SK-N-MC (cell line): ENCODE measurements at regions not wholly inside any gene's neighbourhood (a gene's known extent, or its start where the extent isn't known, plus 50 kb on each side); places are given as distances from the start of the nearest gene placed in this dataset.

ENCODE experiments used
- DNase-seq: peaks from one replicate; pipeline ENCODE4 v3.0.0-alpha.2; 2011; ENCODE audit warnings: low read depth, low spot score
- H3K27ac ChIP-seq: fragments of 200-600 bp; sonication (generic); 2 replicates; pipeline ENCODE4 v1.5.1; 2016; ENCODE audit warnings: mixed run types
- H3K36me3 ChIP-seq: fragments of 200-600 bp; sonication (generic); 2 replicates; pipeline ENCODE4 v1.6.1; 2017; ENCODE audit warnings: antibody characterized with exemption, low read length, mixed read lengths; ENCODE audit not compliant: insufficient read depth
- H3K4me3 ChIP-seq: fragments of 200-600 bp; sonication (generic); 2 replicates; pipeline ENCODE4 v1.5.1; 2016
- H3K9ac ChIP-seq: fragments of 200-600 bp; sonication (generic); 2 replicates; pipeline ENCODE4 v1.8.0; 2017; ENCODE audit warnings: mixed run types, mixed read lengths; ENCODE audit not compliant: insufficient read length
- H3K9me3 ChIP-seq: fragments of 200-600 bp; sonication (generic); 2 replicates; pipeline ENCODE4 v1.6.1; 2017; ENCODE audit warnings: low read depth, mild to moderate bottlenecking, antibody characterized with exemption, low read length, moderate library complexity, mixed read lengths
- EZH2 ChIP-seq: fragments of 200-600 bp; sonication (generic); IDR thresholded peaks from one replicate; pipeline ENCODE4 v1.6.1; 2017; ENCODE audit warnings: antibody characterized with exemption
- FOXP2 ChIP-seq: optimal IDR thresholded peaks from 2 replicates; pipeline ENCODE3; 2011; ENCODE audit warnings: mild to moderate bottlenecking, moderate library complexity; ENCODE audit not compliant: insufficient read depth; ENCODE audit errors: extremely low read length, control extremely low read depth
- POLR2AphosphoS5 ChIP-seq: IDR thresholded peaks from 2 replicates; pipeline ENCODE4 v1.6.1; 2012; ENCODE audit warnings: mild to moderate bottlenecking, low read depth, low read length, borderline replicate concordance

DNA sequence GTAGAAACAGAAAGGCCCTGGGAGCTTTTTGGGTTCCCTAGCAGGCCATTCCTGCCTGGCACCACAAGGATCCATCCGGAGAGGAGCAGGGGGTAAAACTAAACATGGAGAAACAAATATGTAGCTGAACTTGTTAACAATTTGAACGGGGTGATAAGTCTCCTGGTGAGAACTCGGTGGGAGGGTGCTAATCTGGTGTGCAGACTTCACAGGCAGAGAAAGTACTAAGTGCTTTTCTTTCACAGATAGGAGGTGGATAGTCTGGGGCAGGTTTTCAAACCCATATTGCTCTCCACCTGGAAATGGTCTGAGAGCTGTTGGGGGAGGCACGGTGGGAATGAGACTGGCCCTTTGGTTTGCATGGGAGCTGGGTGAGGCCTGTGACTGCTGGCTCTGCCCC, 196.3 kb upstream of the FUT9 start:
- H3K4me3 ChIP-seq: no peak overlapping the region
- no peak for DNase-seq
- H3K9ac ChIP-seq: no peak overlapping the region
- H3K27ac ChIP-seq: no peak overlapping the region
- no peaks in the 10 kb centered on the region for H3K36me3 ChIP-seq
- H3K9me3 ChIP-seq: no peaks in the 10 kb centered on the region
- no peak for TF ChIP-seq EZH2
- no peak for TF ChIP-seq FOXP2
- no peak for TF ChIP-seq POLR2AphosphoS5

- Histone ChIP-seq H3K36me3 (no peaks in the 10 kb centered on the region), H3K27ac (no peak overlapping the region), H3K4me3 (no peak overlapping the region), H3K9me3 (no peaks in the 10 kb centered on the region), H3K9ac (no peak overlapping the region)
- no peak for TF ChIP-seq EZH2
- TF ChIP-seq FOXP2: no peak
- TF ChIP-seq POLR2AphosphoS5: no peak
- DNase-seq: no peak
These were observed 195.8 kb upstream of the FUT9 start for GRCh38 chr6:95819939-95820338.

- Histone ChIP-seq H3K27ac (no peak overlapping the region), H3K36me3 (no peaks in the 10 kb centered on the region), H3K4me3 (no peak overlapping the region), H3K9me3 (no peaks in the 10 kb centered on the region; the same call in 1 of the 2 replicates), H3K9ac (no peak overlapping the region)
- no peak for DNase-seq
- TF ChIP-seq EZH2: no peak
- no peak for TF ChIP-seq FOXP2
- no peak for TF ChIP-seq POLR2AphosphoS5
These were observed 184.8 kb upstream of the FUT9 start for GRCh38 chr6:95830859-95831557.

GRCh38 chr6:95837890-95838289, 177.9 kb upstream of the FUT9 start:
- Histone ChIP-seq H3K27ac (no peak overlapping the region), H3K4me3 (no peak overlapping the region), H3K9ac (no peak overlapping the region), H3K9me3 (no peaks in the 10 kb centered on the region), H3K36me3 (no peaks in the 10 kb centered on the region)
- TF ChIP-seq POLR2AphosphoS5 (no peak), FOXP2 (no peak), EZH2 (no peak)
- no peak for DNase-seq

DNA sequence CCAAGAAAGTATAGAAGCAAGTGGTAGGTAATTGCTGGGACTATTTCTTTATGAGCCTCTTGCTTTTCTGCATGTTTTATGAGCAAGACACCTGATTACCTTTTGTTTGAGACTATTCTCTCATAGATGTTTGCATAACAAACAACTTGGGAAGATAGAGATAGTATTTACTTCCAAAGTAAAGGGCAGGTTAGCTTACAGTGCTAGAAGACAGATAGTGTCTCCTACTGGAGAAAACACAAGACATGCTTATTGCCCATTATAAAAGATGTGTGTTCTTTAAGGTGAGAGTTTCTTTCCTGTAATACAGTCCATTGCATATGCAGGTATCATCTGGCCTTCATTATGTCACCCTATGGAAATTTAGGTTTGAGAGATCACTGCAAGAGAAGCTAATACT, 174.2 kb upstream of the FUT9 start:
- TF ChIP-seq EZH2 (no peak), POLR2AphosphoS5 (no peak), FOXP2 (no peak)
- Histone ChIP-seq H3K9me3 (no peaks in the 10 kb centered on the region), H3K36me3 (no peaks in the 10 kb centered on the region), H3K27ac (no peak overlapping the region), H3K4me3 (no peak overlapping the region), H3K9ac (no peak overlapping the region)
- no peak for DNase-seq

- Histone ChIP-seq H3K9me3 (no peaks in the 10 kb centered on the region), H3K4me3 (no peak overlapping the region), H3K9ac (no peak overlapping the region), H3K27ac (no peak overlapping the region), H3K36me3 (no peaks in the 10 kb centered on the region)
- no peak for DNase-seq
- TF ChIP-seq EZH2 (no peak), POLR2AphosphoS5 (no peak), FOXP2 (no peak)
These were observed 169.1 kb upstream of the FUT9 start for GRCh38 chr6:95846652-95847051.

DNA sequence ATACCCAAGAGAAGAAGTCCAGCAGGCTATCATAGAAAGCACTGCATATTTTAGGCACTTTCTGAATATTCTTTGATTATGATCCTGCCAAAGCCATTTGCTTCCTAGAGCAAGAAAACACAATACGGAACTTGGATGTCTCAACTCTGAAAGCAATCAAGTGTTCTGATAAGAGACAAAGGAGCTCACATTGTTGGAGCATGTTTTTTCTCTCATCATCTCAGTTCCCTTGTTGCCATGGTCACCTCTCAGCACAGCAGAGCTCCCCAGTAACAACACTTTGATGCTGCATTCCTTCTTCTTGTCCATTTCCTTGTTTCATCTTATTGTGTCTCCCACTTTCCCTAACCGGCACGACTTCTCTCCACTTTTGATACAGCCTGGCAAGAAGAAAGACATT, 168.7 kb upstream of the FUT9 start:
- TF ChIP-seq POLR2AphosphoS5 (no peak), EZH2 (no peak), FOXP2 (no peak)

DNA sequence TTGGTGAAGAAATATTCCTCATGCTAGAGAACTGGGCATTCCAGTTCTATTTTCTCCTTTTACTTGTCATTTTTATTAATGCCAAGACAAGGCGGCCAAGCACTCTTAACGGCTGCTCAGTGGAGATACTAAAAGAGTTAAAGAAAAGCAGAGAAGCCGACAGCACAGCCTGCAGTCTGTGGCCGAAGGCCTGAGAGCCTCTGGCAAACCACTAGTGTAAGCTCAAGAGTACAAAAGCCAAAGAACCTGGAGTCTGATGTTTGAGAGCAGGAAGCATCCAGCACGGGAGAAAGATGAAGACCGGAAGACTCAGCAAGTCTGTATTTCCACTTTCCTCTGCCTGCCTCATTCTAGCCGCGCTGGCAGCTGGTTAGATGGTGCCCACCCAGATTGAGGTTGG, 167.1 kb upstream of the FUT9 start:
- Histone ChIP-seq H3K9ac (peak overlapping the region; percentile 1), H3K4me3 (peak overlapping the region; percentile 58), H3K9me3 (no peaks in the 10 kb centered on the region), H3K27ac (peak overlapping the region; percentile 89; the same call in 1 of the 2 replicates), H3K36me3 (no peaks in the 10 kb centered on the region)
- TF ChIP-seq POLR2AphosphoS5 (no peak), EZH2 (no peak), FOXP2 (no peak)
- DNase-seq: no peak

More for the DNA sequence above, 168.7 kb upstream of the FUT9 start:
- Histone ChIP-seq H3K9ac (no peak overlapping the region), H3K4me3 (peak overlapping the region; percentile 58), H3K36me3 (no peaks in the 10 kb centered on the region), H3K27ac (peak overlapping the region; percentile 89; the same call in 1 of the 2 replicates), H3K9me3 (no peaks in the 10 kb centered on the region)
- no peak for DNase-seq

- no peaks in the 10 kb centered on the region for H3K9me3 ChIP-seq
- H3K9ac ChIP-seq: no peak overlapping the region
- H3K4me3 ChIP-seq: no peak overlapping the region
- no peak overlapping the region for H3K27ac ChIP-seq
- no peak for DNase-seq
- no peaks in the 10 kb centered on the region for H3K36me3 ChIP-seq
- TF ChIP-seq FOXP2: no peak
- TF ChIP-seq EZH2: no peak
- TF ChIP-seq POLR2AphosphoS5: no peak
These were observed 158.9 kb upstream of the FUT9 start for GRCh38 chr6:95856876-95857364.

DNA sequence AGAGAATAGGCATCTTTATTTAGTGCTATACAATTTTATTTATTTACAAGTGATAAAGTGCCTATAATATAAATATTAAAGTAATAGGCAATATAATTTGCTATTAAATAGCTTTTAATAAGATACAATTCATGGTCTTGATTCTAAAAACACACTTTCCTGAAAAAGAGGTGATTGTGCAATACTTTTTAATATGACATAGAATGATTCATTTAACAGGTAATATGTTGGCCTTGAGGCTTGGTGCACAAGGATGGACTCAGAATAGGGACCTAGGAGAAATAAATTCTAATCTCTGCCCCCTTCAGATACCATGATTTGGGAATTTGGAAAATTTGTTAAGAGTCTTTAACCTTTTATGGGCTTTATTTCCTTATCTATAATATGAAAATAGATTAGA, 149.9 kb upstream of the FUT9 start:
- Histone ChIP-seq H3K9me3 (no peaks in the 10 kb centered on the region), H3K36me3 (no peaks in the 10 kb centered on the region), H3K9ac (no peak overlapping the region), H3K4me3 (no peak overlapping the region), H3K27ac (no peak overlapping the region)
- no peak for DNase-seq
- TF ChIP-seq POLR2AphosphoS5 (no peak), FOXP2 (no peak)
